ENCODE measurements at regions not wholly inside any gene's neighbourhood (a gene's known extent, or its start where the extent isn't known, plus 50 kb on each side); places are given as distances from the start of the nearest gene placed in this dataset.

- Histone ChIP-seq H3K36me3 (no peaks in the 10 kb centered on the region), H3K9me3 (no peaks in the 10 kb centered on the region), H3K4me1 (peaks cover 3 to 8% (median 5%) of the 10 kb centered on the region in 3 donors), H3K27me3 (no peaks in the 10 kb centered on the region), H3K27ac (no peak overlapping the region), H3K4me3 (no peak overlapping the region)
- intact Hi-C loops (cut with DNase I) = loop anchor here in 2 of 3 donors (5.0 to 10.0 kb wide), 2 partner anchors 101 to 104 kb away; no protein-coding TSS in a partner anchor
- WGBS, 2 donors = 72 to 75% methylated on average over 7 of the region's 7 CpGs
- no peak for DNase-seq
- peak in 2 of 4 donors; percentile 17 to 31 for ATAC-seq
- no peak for TF ChIP-seq CTCF (IDR thresholded peaks at IDR 0.05)
- no peak for FAIRE-seq
These were observed 108.7 kb upstream of the MBNL2 start for GRCh38 chr13:97113231-97114001.

- no peak overlapping the region for H3K4me3 ChIP-seq
- intact Hi-C loops (cut with DNase I) = loop anchor here in 2 of 3 donors (5.0 to 10.0 kb wide), 2 partner anchors 100 to 103 kb away; no protein-coding TSS in a partner anchor
- H3K27ac ChIP-seq = no peak overlapping the region
- ATAC-seq = no peak
- no peak for FAIRE-seq
- no peak for TF ChIP-seq CTCF (IDR thresholded peaks at IDR 0.05)
- peaks cover 3 to 8% (median 5%) of the 10 kb centered on the region in 3 donors for H3K4me1 ChIP-seq
- no peaks in the 10 kb centered on the region for H3K27me3 ChIP-seq
- DNase-seq = no peak
- H3K9me3 ChIP-seq = no peaks in the 10 kb centered on the region
- no peaks in the 10 kb centered on the region for H3K36me3 ChIP-seq
- WGBS, 2 donors = 80 to 86% methylated on average over 5 of the region's 5 CpGs
These were observed 107.5 kb upstream of the MBNL2 start for GRCh38 chr13:97114651-97115050.

GRCh38 chr13:97116754-97117153, 105.4 kb upstream of the MBNL2 start:
- no peaks in the 10 kb centered on the region for H3K27me3 ChIP-seq
- H3K4me1 ChIP-seq = peaks cover 3 to 8% (median 5%) of the 10 kb centered on the region in 3 donors
- TF ChIP-seq CTCF (IDR thresholded peaks at IDR 0.05) = no peak
- H3K27ac ChIP-seq = no peak overlapping the region
- FAIRE-seq (peak; percentile 63), DNase-seq (no peak), ATAC-seq (peak in 3 of 4 donors; percentile 66 to 73 (median 73))
- H3K4me3 ChIP-seq = no peak overlapping the region
- intact Hi-C loops (cut with DNase I) = loop anchor here in 1 of 3 donors (10.0 kb wide), 1 partner anchor 98 kb away; no protein-coding TSS in a partner anchor
- H3K9me3 ChIP-seq = no peaks in the 10 kb centered on the region
- 66 to 73% methylated on average over 1 of the region's 1 CpG for WGBS, 2 donors
- H3K36me3 ChIP-seq = no peaks in the 10 kb centered on the region

GRCh38 chr13:97117388-97117910, 104.7 kb upstream of the MBNL2 start:
- intact Hi-C loops (cut with DNase I) = loop anchor here in 1 of 3 donors (10.0 kb wide), 1 partner anchor 97 kb away; no protein-coding TSS in a partner anchor
- FAIRE-seq = no peak
- peaks cover 3 to 8% (median 5%) of the 10 kb centered on the region in 3 donors for H3K4me1 ChIP-seq

More at GRCh38 chr13:97117388-97117910, 104.7 kb upstream of the MBNL2 start:
- DNase-seq (no peak), ATAC-seq (no peak)
- Histone ChIP-seq H3K4me3 (no peak overlapping the region), H3K27ac (no peak overlapping the region), H3K36me3 (no peaks in the 10 kb centered on the region), H3K27me3 (no peaks in the 10 kb centered on the region), H3K9me3 (no peaks in the 10 kb centered on the region)
- no peak for TF ChIP-seq CTCF (IDR thresholded peaks at IDR 0.05)
- 79 to 88% methylated on average over 5 of the region's 5 CpGs for WGBS, 2 donors

Data from pancreas (tissue), 10 donors.